ENCODE measurements at regions not wholly inside any gene's neighbourhood (a gene's known extent, or its start where the extent isn't known, plus 50 kb on each side); places are given as distances from the start of the nearest gene placed in this dataset.
A peak's percentile ranks its signal among the peaks of the same experiment; 100 is the strongest.

GRCh38 chr15:69637818-69638217, 185.2 kb downstream of the RPLP1 start:
- no peaks in the 10 kb centered on the region for H3K9me3 ChIP-seq
- no peaks in the 10 kb centered on the region for H3K27me3 ChIP-seq
- H3K36me3 ChIP-seq, result no peaks in the 10 kb centered on the region
- DNase-seq (ENCODE audit: low spot score in 2 of 2), result no peak
- no peak overlapping the region for H3K27ac ChIP-seq
- intact Hi-C loops (cut with DNase I; ENCODE audit: low total_unique reads), result no loop called here
- no peaks in the 10 kb centered on the region for H3K4me1 ChIP-seq
- H3K4me3 ChIP-seq, result no peak overlapping the region
- TF ChIP-seq POLR2AphosphoS5 (IDR thresholded peaks at IDR 0.05) (no peak), POLR2A (IDR thresholded peaks at IDR 0.05) (no peak), CTCF (IDR thresholded peaks at IDR 0.05) (no peak)

DNA sequence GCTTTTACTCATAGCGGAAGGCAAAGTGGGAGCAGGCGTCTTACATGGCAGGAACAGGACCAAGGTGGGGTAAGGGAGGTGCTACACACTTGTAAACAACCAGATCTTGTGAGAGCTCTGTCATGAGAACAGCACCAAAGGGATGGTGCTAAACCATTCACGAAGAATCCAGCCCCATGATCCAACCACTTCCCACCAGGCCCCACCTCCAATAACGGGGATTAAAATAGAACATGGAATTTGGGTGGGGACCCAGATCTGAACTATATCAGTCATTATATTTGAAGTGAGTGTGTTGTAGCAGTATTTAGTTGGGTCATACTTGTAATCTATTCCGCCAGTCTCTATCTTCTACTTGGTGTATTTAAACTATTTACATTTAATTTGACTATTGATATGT, 190.9 kb downstream of the RPLP1 start:
- Histone ChIP-seq H3K27me3 (no peaks in the 10 kb centered on the region), H3K27ac (no peak overlapping the region), H3K36me3 (no peaks in the 10 kb centered on the region), H3K9me3 (no peaks in the 10 kb centered on the region), H3K4me1 (no peaks in the 10 kb centered on the region), H3K4me3 (no peak overlapping the region)
- TF ChIP-seq CTCF (IDR thresholded peaks at IDR 0.05) (no peak), POLR2A (IDR thresholded peaks at IDR 0.05) (no peak), POLR2AphosphoS5 (IDR thresholded peaks at IDR 0.05) (no peak)
- DNase-seq (ENCODE audit: low spot score in 2 of 2), result no peak
- intact Hi-C loops (cut with DNase I; ENCODE audit: low total_unique reads), result no loop called here

- Histone ChIP-seq H3K27ac (no peak overlapping the region), H3K27me3 (no peaks in the 10 kb centered on the region), H3K4me3 (no peak overlapping the region), H3K4me1 (no peaks in the 10 kb centered on the region), H3K36me3 (no peaks in the 10 kb centered on the region), H3K9me3 (no peaks in the 10 kb centered on the region)
- intact Hi-C loops (cut with DNase I; ENCODE audit: low total_unique reads), result no loop called here
- DNase-seq (ENCODE audit: low spot score in 2 of 2), result no peak
- no peak for TF ChIP-seq POLR2AphosphoS5 (IDR thresholded peaks at IDR 0.05)
- TF ChIP-seq CTCF (IDR thresholded peaks at IDR 0.05), result no peak
- no peak for TF ChIP-seq POLR2A (IDR thresholded peaks at IDR 0.05)
Measured at GRCh38 chr15:69643971-69644370, 191.4 kb downstream of the RPLP1 start.

DNA sequence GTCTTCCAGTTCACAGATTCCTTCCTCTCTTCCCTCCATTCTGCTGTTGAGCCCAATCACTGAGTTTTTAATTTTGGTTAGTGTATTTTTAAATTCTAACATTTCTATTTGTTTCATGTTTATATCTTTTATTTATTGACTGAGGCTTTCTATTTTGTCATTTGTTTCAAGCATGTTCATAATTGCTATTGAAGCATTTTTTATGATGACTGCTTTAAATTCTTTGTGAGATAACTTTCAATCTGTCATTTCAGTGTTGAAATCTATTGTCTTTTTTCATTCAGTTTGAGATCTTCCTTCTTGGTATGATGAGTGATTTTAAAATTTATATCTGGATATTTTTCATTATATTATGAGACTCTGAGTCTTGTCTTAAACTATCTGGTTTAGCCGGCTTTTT, 192.3 kb downstream of the RPLP1 start:
- intact Hi-C loops (cut with DNase I; ENCODE audit: low total_unique reads), result no loop called here
- H3K9me3 ChIP-seq, result no peaks in the 10 kb centered on the region
- no peak overlapping the region for H3K27ac ChIP-seq

GRCh38 chr15:69647142-69647513, 194.5 kb downstream of the RPLP1 start:
- Histone ChIP-seq H3K4me3 (no peak overlapping the region), H3K27me3 (no peaks in the 10 kb centered on the region), H3K9me3 (no peaks in the 10 kb centered on the region), H3K36me3 (no peaks in the 10 kb centered on the region), H3K4me1 (no peaks in the 10 kb centered on the region), H3K27ac (no peak overlapping the region)
- DNase-seq (ENCODE audit: low spot score in 2 of 2), result peak in 1 of 2 donors; percentile 5
- intact Hi-C loops (cut with DNase I; ENCODE audit: low total_unique reads), result no loop called here
- TF ChIP-seq POLR2AphosphoS5 (IDR thresholded peaks at IDR 0.05) (no peak), POLR2A (IDR thresholded peaks at IDR 0.05) (no peak), CTCF (IDR thresholded peaks at IDR 0.05) (no peak)

More for the DNA sequence above, 192.3 kb downstream of the RPLP1 start:
- TF ChIP-seq POLR2A (IDR thresholded peaks at IDR 0.05) (no peak), CTCF (IDR thresholded peaks at IDR 0.05) (no peak), POLR2AphosphoS5 (IDR thresholded peaks at IDR 0.05) (no peak)
- Histone ChIP-seq H3K4me1 (no peaks in the 10 kb centered on the region), H3K4me3 (no peak overlapping the region), H3K27me3 (no peaks in the 10 kb centered on the region), H3K36me3 (no peaks in the 10 kb centered on the region)
- DNase-seq (ENCODE audit: low spot score in 2 of 2), result no peak
